SK-N-SH (cell line): ENCODE measurements at regions not wholly inside any gene's neighbourhood (a gene's known extent, or its start where the extent isn't known, plus 50 kb on each side); places are given as distances from the start of the nearest gene placed in this dataset.

Experiments
- CTCF ChIP-seq: fragments of 200-600 bp; sonication (generic); IDR thresholded peaks from 2 replicates; pipeline ENCODE4 v1.6.1; 2017; ENCODE audit warnings: antibody characterized with exemption, mild to moderate bottlenecking, moderate library complexity
- EP300 ChIP-seq, 2 experiments: IDR thresholded peaks; 2 replicates each; pipeline versions ENCODE4 v1.4.0 to v1.6.1; 2012; ENCODE audit warnings: borderline replicate concordance in 1 of 2, low read depth in 1 of 2, low read length in 1 of 2
- FOSL2 ChIP-seq: IDR thresholded peaks from 2 replicates; pipeline ENCODE4 v1.4.0; 2012; ENCODE audit warnings: low read depth, mild to moderate bottlenecking, moderate library complexity, borderline replicate concordance
- GATA2 ChIP-seq: sonication (generic); formaldehyde crosslinking; IDR thresholded peaks from 2 replicates; pipeline ENCODE4 v1.5.0; 2020; ENCODE audit warnings: mild to moderate bottlenecking, missing genetic modification reagents
- REST ChIP-seq: IDR thresholded peaks from 2 replicates; pipeline ENCODE4 v1.6.1; 2012; ENCODE audit warnings: mild to moderate bottlenecking, low read depth, low read length, moderate library complexity
- TAF1 ChIP-seq: IDR thresholded peaks from 2 replicates; pipeline ENCODE4 v1.6.1; 2012; ENCODE audit warnings: low read depth, mild to moderate bottlenecking, low read length, moderate library complexity, borderline replicate concordance
- TCF12 ChIP-seq: IDR thresholded peaks from 2 replicates; pipeline ENCODE4 v1.4.0; 2012

GRCh38 chr2:18848646-18849045, 259.3 kb upstream of the NT5C1B start:
- TF ChIP-seq CTCF (no peak), EP300 (IDR thresholded peaks at IDR 0.05; ENCODE audit: borderline replicate concordance in 1 of 2, low read depth in 1 of 2, low read length in 1 of 2) (no peak), TCF12 (no peak), REST (no peak), GATA2 (CRISPR knock-in tag) (no peak), FOSL2 (no peak), TAF1 (no peak)
